ENCODE measurements at regions not wholly inside any gene's neighbourhood (a gene's known extent, or its start where the extent isn't known, plus 50 kb on each side); places are given as distances from the start of the nearest gene placed in this dataset.

DNA sequence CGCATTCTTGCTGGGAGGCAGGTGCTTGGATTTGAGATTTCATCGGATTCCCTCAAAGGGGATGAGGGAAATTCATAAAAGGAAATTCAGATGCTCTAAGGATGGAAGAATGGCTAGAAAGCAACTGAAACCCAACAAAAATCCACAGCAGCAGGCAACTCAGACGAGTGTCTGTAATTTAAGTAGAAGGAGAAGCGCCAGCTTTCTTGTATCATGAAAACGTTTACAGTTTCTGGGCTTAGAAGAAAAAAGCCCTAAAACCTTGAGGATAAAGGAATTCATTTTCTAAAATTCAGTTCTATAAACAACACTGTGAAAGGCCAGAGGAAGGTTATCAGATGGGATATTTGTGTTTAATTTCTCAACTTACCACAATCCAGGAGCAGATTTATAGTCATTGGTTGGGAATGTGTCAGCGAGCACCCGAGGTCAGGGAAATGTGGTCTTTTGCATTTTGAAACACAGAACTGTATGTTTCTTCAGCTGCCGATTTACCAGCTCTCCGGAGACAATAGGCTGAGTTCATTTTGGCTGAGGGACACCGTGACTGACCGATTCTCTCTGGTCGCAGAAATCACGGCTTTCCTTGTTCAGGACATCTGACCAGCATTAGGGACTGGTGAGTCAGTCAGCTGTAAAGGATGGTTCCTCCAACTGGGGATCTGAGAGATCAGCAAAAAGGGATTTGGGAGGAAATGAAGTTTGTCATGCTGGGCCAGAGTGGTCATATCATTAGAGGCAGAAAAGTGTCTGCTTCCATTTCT lies 111.6 kb upstream of the ERRFI1 start:
- no peak for TF ChIP-seq CTCF (IDR thresholded peaks at IDR 0.05; ENCODE audit: insufficient read depth, low read depth, low read length)
- H3K4me3 ChIP-seq (ENCODE audit: low read depth, low read length): no peak overlapping the region
- H3K36me3 ChIP-seq (ENCODE audit: control insufficient read depth, insufficient read depth, low read length): no peaks in the 10 kb centered on the region
- CTCF ChIA-PET: interaction anchor here (1.2 to 2.1 kb wide), 3 partner anchors 102 to 177 kb away, joined by 3 to 7 read pairs (median 4); no protein-coding TSS in a partner anchor
- peak; percentile 98 for DNase-seq (ENCODE audit: low read depth)
- H3K27me3 ChIP-seq (ENCODE audit: control insufficient read depth, insufficient read depth, low read length): peaks cover 1% of the 10 kb centered on the region; the same call in 1 of the 2 replicates
- POLR2A ChIA-PET: interaction anchor here (0.6 to 1.0 kb wide), 3 partner anchors 60 to 179 kb away, joined by 3 to 5 read pairs (median 4); no protein-coding TSS in a partner anchor

- POLR2A ChIA-PET: no interaction called here
- CTCF ChIA-PET: interaction anchor here (0.6 to 2.1 kb wide), 4 partner anchors 8 to 106 kb away, joined by 3 to 7 read pairs (median 4); no protein-coding TSS in a partner anchor
- H3K4me3 ChIP-seq (ENCODE audit: low read depth, low read length): no peak overlapping the region
- no peak for DNase-seq (ENCODE audit: low read depth)
- no peaks in the 10 kb centered on the region for H3K36me3 ChIP-seq (ENCODE audit: control insufficient read depth, insufficient read depth, low read length)
- no peak for TF ChIP-seq CTCF (IDR thresholded peaks at IDR 0.05; ENCODE audit: insufficient read depth, low read depth, low read length)
- peaks cover 1% of the 10 kb centered on the region; the same call in 1 of the 2 replicates for H3K27me3 ChIP-seq (ENCODE audit: control insufficient read depth, insufficient read depth, low read length)
Measured at GRCh38 chr1:8136766-8137165, 110.7 kb upstream of the ERRFI1 start.

DNA sequence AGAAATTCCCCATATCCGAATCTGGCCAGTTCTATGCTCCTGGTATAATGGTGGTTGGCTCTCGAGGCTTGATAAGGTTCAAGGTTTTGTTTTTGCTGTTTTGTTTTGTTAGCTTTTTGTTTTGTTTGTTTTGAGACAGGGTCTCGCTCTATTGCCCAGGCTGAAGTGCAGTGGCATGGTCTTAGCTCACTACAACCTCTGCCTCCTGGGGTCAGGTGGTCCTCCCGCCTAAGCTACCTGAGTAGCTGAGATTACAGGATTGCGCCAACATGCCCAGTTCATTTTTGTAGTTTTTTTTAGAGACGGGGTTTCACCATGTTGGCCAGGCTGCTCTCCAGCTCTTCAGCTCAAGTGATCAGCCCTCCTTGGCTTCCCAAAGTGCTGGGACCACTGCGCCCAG lies 109.1 kb upstream of the ERRFI1 start:
- POLR2A ChIA-PET: no interaction called here

DNA sequence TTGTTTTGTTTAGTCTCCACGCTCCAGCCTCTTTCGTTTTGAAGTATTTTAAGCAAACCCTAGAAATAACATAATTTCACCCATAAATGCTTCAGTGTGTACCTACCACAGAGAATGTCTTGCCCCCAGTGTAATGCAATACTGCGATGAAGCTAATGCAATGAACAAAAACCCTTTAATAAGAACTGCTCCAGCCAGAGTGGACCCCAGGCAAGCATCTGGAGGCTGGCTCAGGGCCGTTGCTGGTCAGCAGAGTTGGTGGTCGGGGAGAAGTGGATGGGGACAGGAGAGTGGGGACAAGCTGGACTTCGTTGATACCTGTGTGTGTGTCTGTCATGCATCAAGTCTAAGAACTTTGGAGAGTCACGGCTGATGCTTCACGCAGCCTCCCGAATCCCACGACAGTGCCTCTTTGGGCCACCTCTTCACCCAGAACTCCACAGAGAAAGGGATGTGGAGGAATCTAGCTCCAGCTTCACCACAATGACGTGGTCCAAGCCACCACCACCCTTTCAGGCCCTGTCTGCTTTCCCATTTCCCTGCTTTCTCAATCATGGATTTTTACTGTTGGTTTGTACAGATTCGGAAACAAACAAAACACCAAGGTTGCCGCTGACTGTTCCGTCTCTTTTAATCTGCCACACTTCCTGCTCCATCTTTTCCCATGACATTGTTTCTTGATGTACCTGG lies 108.6 kb upstream of the ERRFI1 start:
- Histone ChIP-seq H3K36me3 (ENCODE audit: control insufficient read depth, insufficient read depth, low read length) (no peaks in the 10 kb centered on the region), H3K4me3 (ENCODE audit: low read depth, low read length) (peak overlapping the region; percentile 27)
- CTCF ChIA-PET: interaction anchor here (0.6 to 1.7 kb wide), 7 partner anchors 37 to 179 kb away, joined by 3 to 6 read pairs (median 4); no protein-coding TSS in a partner anchor

More for the DNA sequence above, 109.1 kb upstream of the ERRFI1 start:
- no peak overlapping the region for H3K4me3 ChIP-seq (ENCODE audit: low read depth, low read length)
- H3K36me3 ChIP-seq (ENCODE audit: control insufficient read depth, insufficient read depth, low read length): no peaks in the 10 kb centered on the region
- no peak for TF ChIP-seq CTCF (IDR thresholded peaks at IDR 0.05; ENCODE audit: insufficient read depth, low read depth, low read length)
- no peak for DNase-seq (ENCODE audit: low read depth)
- CTCF ChIA-PET: interaction anchor here (1.3 to 2.1 kb wide), 4 partner anchors 38 to 178 kb away, joined by 3 to 7 read pairs (median 4); no protein-coding TSS in a partner anchor
- peaks cover 1% of the 10 kb centered on the region; the same call in 1 of the 2 replicates for H3K27me3 ChIP-seq (ENCODE audit: control insufficient read depth, insufficient read depth, low read length)

More for the DNA sequence above, 108.6 kb upstream of the ERRFI1 start:
- no peak for DNase-seq (ENCODE audit: low read depth)
- TF ChIP-seq CTCF (IDR thresholded peaks at IDR 0.05; ENCODE audit: insufficient read depth, low read depth, low read length): no peak
- POLR2A ChIA-PET: no interaction called here
- H3K27me3 ChIP-seq (ENCODE audit: control insufficient read depth, insufficient read depth, low read length): no peaks in the 10 kb centered on the region; the same call in 1 of the 2 replicates
